Muscle of leg (tissue), 3 donors: ENCODE measurements at regions not wholly inside any gene's neighbourhood (a gene's known extent, or its start where the extent isn't known, plus 50 kb on each side); places are given as distances from the start of the nearest gene placed in this dataset.

ENCODE experiments used
- DNase-seq: peaks from one replicate; pipeline ENCODE4 v3.0.0; 2013
- H3K27ac ChIP-seq: one replicate; pipeline ENCODE4 v1.5.1; 2013; ENCODE audit warnings: mild to moderate bottlenecking, low read length, control low read depth
- H3K27me3 ChIP-seq: one replicate; pipeline ENCODE4 v1.6.1; 2013; ENCODE audit warnings: low read length; ENCODE audit not compliant: control insufficient read depth, insufficient read depth
- H3K36me3 ChIP-seq: one replicate; pipeline ENCODE4 v1.6.1; 2013; ENCODE audit warnings: low read length; ENCODE audit not compliant: control insufficient read depth, insufficient read depth
- H3K4me1 ChIP-seq: one replicate; pipeline ENCODE4 v1.6.1; 2013; ENCODE audit warnings: low read length; ENCODE audit not compliant: control insufficient read depth, insufficient read depth
- H3K4me3 ChIP-seq: one replicate; pipeline ENCODE4 v1.5.1; 2013; ENCODE audit warnings: low read length, control low read depth
- H3K9me3 ChIP-seq: replicated peaks from 2 replicates; pipeline ENCODE4 v1.6.1; 2013; ENCODE audit warnings: low read depth, low read length; ENCODE audit not compliant: control insufficient read depth
- WGBS: methylation state at CpG from one replicate; pipeline ENCODE4 v1.1.5; 2013; ENCODE audit warnings: missing lambda C conversion rate; ENCODE audit not compliant: insufficient coverage; 5-methylcytosine and 5-hydroxymethylcytosine counted together

DNA sequence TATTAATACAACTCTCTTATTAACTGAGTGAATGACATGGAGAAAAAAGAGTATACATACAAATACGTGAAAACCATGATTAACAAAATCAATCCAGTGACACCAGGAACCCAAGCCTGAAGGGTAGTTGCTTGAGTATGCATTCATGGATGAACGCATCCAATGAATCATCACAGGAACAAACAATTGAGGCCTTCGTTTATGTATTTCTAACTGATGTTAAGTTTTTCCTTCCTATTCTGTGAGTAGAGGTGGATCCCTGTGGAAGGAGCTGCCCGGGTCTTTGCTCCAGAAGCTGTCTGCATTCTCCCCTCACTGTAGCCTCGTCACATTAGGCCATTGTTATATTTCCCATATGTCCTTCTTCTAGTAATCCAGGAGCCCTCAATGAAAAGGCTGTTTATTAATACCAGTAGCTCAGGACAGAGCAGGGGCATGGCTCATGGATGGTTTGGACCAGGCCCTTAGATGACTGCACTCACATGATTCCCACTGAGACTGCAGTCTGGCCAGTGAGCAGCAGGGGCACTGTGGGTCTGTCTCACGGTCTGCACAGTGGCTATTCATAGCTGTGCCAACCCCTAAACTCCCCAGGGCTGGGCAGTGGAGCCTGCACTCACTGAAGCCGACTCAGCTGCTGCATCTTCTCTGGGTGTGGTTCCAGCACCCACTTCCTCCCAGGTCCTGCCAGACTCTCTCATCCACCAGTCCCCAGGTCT lies 128.1 kb upstream of the TOP3B start:
- H3K4me1 ChIP-seq: no peaks in the 10 kb centered on the region
- no peak overlapping the region for H3K27ac ChIP-seq
- peaks cover 2% of the 10 kb centered on the region for H3K27me3 ChIP-seq
- 27% methylated on average over 2 of the region's 7 CpGs for WGBS
- peak; percentile 45 for DNase-seq
- no peak overlapping the region for H3K4me3 ChIP-seq
- H3K36me3 ChIP-seq: no peaks in the 10 kb centered on the region
- H3K9me3 ChIP-seq: no peaks in the 10 kb centered on the region

DNA sequence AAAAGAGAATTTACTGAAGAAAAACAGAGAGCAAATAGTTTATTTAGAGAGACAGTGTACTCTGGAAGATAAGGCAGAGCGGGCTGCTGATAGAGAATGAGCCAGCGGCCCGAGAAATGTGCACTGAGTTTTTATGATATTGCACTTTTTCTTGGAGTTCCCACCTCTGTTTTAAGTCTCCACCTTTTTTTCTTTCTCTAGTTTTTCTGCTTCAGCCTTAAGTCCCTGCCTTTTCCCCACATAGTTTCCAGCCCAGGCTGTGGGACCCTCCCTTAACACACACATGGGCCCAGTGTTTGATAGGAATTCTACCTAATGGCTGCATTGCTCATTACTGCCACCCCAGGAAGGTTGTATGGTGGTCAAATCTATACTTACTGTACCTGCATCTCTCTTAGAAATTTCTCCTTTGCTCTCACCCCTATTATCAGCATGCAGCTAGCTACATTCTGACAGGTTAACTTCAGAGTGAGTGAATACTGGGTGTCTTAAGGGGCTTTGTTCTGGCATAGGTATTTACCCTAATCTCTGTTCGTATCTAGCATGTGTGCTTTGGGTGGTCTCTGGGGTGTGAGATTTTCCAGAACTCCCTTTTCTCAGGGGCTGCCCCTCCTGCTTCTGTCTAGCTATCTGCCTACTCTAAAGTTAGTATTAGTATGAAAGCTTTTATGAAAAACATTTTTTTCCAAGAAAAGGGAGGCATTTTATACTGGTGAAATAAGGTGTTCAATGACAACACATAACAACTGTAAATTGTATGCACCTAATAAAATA lies 127.3 kb upstream of the TOP3B start:
- peaks cover 2% of the 10 kb centered on the region for H3K27me3 ChIP-seq
- H3K27ac ChIP-seq: no peak overlapping the region
- no peaks in the 10 kb centered on the region for H3K9me3 ChIP-seq
- 100% methylated on average over 3 of the region's 4 CpGs for WGBS
- no peak overlapping the region for H3K4me3 ChIP-seq
- no peak for DNase-seq
- no peaks in the 10 kb centered on the region for H3K4me1 ChIP-seq
- H3K36me3 ChIP-seq: no peaks in the 10 kb centered on the region

DNA sequence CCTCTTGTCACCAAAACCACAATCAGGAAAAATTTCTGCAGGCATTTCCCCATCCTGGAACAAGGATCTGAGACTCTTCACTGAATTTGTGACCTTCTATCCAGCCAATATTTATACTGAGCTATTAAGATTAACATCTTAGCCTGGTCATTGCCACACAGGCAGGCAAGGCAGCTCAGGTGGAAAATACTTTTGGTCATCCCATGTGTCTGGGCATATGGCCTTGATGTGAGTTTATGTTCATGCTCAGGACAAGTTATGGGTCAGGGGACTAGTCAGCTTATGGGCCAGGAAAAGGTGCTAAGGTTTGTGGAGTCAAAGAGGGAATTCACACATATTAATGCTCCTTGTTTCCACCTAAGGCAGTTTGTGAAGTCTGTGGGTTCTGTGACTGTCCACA lies 124.3 kb upstream of the TOP3B start:
- H3K27me3 ChIP-seq: peaks cover 2% of the 10 kb centered on the region
- H3K9me3 ChIP-seq: no peaks in the 10 kb centered on the region
- no peak overlapping the region for H3K4me3 ChIP-seq
- DNase-seq: no peak
- no peaks in the 10 kb centered on the region for H3K4me1 ChIP-seq
- H3K36me3 ChIP-seq: no peaks in the 10 kb centered on the region
- H3K27ac ChIP-seq: no peak overlapping the region

DNA sequence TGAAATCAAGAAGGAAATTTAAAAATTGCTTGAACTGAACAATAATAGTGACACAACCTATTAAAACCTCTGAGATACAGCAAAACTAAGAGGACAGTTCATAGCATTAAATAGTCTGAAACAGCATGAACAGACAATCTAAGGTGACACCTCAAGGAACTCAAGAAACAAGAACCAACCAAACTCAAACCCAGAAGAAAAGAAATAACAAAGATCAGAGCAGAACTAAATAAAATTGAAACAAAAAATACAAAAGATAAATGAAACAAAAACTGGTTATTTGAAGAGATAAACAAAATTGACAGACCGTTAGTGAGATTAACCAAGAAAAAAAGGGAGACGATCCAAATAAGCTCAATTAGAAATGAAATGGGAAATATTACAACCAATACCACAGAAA lies 122.8 kb upstream of the TOP3B start:
- Histone ChIP-seq H3K9me3 (no peaks in the 10 kb centered on the region), H3K36me3 (no peaks in the 10 kb centered on the region), H3K27me3 (peaks cover 2% of the 10 kb centered on the region), H3K27ac (no peak overlapping the region), H3K4me3 (no peak overlapping the region), H3K4me1 (no peaks in the 10 kb centered on the region)
- no CpG with 5 or more reads among the region's 2 CpGs for WGBS
- DNase-seq: no peak

DNA sequence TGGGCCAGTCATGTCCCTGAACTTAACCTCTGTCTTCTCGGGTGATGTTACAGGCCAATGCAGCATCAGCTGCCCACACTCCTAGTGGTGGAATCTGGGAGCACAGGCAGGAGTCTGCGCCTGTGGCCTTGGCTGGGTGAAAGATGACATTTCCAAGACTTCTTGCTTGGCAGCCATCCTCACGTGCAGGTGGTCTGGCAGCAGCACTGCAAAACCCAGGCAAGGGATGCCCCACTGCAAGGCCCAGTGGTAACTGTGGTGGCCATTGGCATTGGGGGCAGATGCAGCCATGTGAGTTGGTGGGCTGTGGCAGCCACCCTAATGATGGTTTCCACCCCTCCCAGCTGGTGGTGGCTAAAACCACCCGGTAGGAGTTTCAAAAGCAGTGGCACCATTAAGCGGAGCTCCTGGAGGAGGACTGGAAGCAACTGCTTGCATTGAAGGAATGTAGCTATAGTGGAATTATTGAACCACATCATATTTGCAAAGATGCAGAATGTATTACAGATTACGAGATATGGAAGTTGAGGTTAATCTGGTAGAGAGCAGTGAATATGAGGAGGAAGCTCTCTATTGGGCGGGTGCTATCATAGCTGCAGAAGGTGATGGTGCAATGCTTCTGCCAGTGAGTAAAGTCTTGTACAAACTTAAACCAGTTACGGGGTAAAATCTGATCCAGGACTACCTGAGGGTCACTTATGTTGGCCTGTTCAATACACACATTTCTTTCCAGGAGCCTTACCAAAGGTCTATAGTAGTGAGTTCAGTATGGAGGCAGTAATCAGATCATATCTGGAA lies 120.7 kb upstream of the TOP3B start:
- H3K4me1 ChIP-seq: no peaks in the 10 kb centered on the region
- no peak overlapping the region for H3K27ac ChIP-seq
- H3K27me3 ChIP-seq: peaks cover 2% of the 10 kb centered on the region
- 64% methylated on average over 3 of the region's 8 CpGs for WGBS
- H3K9me3 ChIP-seq: no peaks in the 10 kb centered on the region
- no peak for DNase-seq
- no peaks in the 10 kb centered on the region for H3K36me3 ChIP-seq
- H3K4me3 ChIP-seq: no peak overlapping the region

DNA sequence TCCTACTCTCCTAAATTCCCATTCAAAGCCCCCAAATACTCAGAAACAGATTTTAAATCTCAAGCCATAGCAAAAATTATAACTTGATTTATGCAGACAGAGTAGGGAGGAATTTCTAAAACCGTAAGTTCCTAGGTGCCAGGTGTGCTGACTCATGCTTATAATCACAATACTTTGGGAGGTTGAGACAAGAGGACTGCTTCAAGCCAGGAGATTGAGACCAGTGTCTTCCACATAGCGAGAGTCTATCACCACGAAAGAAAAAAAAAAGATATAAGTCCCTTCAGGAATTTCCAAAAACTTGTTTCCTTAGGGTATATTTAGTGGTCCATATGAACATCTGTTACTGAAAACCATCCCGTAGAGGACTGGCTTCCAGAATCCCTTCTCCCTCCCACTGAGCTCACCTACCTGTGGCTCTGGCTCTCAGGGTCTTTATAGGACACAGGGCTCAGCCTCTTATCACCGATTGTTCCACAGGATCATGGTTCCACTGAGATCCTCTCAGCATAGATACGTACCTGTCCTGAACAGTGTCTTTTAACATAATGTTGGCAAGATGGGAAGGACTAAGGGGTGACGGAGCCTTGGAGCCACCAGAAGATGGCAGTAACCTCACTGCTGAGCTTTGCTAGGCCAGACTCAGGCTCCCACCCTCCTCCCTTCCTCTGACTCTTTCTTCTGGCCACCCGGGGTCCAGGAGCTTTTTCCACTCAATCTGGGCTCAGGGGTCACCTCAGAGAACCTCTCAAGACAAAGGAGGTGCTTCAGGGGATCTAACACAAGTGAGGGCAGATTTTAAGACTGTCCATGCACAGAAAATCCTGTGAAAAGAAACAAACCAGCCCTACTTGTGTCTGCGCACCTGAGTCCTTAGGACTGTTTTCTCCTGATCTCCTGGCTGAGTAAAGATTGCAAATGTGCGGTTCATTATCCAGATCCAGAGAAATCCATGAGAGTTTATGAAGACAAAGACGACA lies 117.5 kb upstream of the TOP3B start:
- WGBS: 73% methylated on average over 5 of the region's 11 CpGs
- H3K27me3 ChIP-seq: peaks cover 4% of the 10 kb centered on the region
- H3K36me3 ChIP-seq: no peaks in the 10 kb centered on the region
- no peak overlapping the region for H3K27ac ChIP-seq
- H3K4me1 ChIP-seq: no peaks in the 10 kb centered on the region
- H3K4me3 ChIP-seq: no peak overlapping the region
- H3K9me3 ChIP-seq: no peaks in the 10 kb centered on the region
- DNase-seq: no peak

DNA sequence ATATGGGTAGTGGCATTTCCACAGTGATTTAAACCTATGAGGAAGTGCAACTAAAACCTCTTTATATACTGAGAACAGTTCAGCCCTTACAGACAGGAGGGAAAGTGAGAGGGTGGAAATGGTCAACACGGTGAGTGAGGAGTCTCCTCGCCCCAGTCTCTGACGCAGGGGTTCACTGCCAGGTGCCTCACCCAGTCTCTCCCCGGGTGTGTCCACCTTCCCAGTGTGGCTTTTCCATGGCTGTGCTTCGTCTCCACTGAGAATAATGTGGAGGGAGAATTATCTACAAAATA lies 116.6 kb upstream of the TOP3B start:
- Histone ChIP-seq H3K27me3 (peaks cover 8% of the 10 kb centered on the region), H3K36me3 (no peaks in the 10 kb centered on the region), H3K4me3 (no peak overlapping the region), H3K27ac (no peak overlapping the region), H3K9me3 (no peaks in the 10 kb centered on the region), H3K4me1 (no peaks in the 10 kb centered on the region)
- no CpG with 5 or more reads among the region's 5 CpGs for WGBS
- DNase-seq: no peak

DNA sequence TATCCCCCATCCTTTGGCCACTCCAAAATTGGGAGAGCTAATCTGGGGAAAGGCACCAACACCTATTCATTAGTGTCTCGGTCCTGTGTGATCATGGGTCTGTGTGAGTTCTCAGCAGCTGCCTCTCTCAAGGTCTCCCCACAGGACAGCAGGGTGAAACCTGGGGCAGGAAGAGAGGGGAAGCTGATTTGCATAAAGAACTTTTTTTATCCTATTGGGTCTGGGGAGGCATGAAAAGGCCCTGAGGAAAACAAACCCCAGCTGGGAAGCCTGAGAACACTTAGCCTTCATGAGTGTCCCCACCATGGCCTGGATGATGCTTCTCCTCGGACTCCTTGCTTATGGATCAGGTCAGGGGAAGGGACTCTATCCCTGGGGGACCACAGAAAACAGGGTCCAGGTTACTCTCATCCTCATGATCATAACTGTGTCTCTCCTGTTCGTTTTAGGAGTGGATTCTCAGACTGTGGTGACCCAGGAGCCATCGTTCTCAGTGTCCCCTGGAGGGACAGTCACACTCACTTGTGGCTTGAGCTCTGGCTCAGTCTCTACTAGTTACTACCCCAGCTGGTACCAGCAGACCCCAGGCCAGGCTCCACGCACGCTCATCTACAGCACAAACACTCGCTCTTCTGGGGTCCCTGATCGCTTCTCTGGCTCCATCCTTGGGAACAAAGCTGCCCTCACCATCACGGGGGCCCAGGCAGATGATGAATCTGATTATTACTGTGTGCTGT lies 116.0 kb upstream of the TOP3B start:
- no peak for DNase-seq
- Histone ChIP-seq H3K4me1 (no peaks in the 10 kb centered on the region), H3K27me3 (peaks cover 8% of the 10 kb centered on the region), H3K4me3 (no peak overlapping the region), H3K9me3 (no peaks in the 10 kb centered on the region), H3K27ac (no peak overlapping the region), H3K36me3 (no peaks in the 10 kb centered on the region)
- 80% methylated on average over 1 of the region's 9 CpGs for WGBS

DNA sequence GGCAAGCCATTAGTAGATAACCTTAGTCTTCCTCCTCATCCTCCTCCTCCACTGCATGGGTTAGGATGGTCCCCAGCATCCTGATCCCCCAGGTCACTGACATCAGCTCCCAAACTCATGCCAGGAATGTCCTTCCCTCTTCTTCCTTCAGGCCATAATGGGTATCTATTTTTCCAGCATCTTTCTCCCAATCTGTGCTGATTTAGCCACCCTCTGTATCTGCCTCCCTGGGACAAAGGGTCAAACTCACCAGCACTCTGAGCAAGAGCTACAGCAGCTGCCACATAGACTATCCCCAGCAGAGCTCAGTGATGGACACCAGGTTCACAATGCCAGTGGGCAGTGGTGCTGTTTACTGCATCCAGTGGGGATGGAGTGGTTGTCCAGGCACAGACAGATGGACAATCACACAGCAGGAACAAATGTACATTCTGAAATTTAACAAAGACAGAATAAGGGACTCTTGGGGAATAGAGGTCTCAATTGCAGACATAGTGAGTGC lies 115.2 kb upstream of the TOP3B start:
- no peak overlapping the region for H3K4me3 ChIP-seq
- no peak overlapping the region for H3K27ac ChIP-seq
- H3K36me3 ChIP-seq: no peaks in the 10 kb centered on the region
- H3K9me3 ChIP-seq: no peaks in the 10 kb centered on the region
- no peak for DNase-seq
- peaks cover 8% of the 10 kb centered on the region for H3K27me3 ChIP-seq
- no peaks in the 10 kb centered on the region for H3K4me1 ChIP-seq
